PC-3 (cell line): ENCODE measurements at regions not wholly inside any gene's neighbourhood (a gene's known extent, or its start where the extent isn't known, plus 50 kb on each side); places are given as distances from the start of the nearest gene placed in this dataset.
"Not testable (repeated sequence)": the region's sequence is repeated elsewhere in the genome, so short reads cannot be mapped to it uniquely, and the experiment has no call there.

Source experiments
- ATAC-seq: fragments of 200-7000 bp; cut with Tn5 transposase; 2 replicates; pipeline ENCODE4 v1.9.1; 2020; ENCODE audit warnings: mild to moderate bottlenecking, moderate library complexity
- BruUV-seq: library from RNA; stranded (reverse); fragments of 400-500 nt; replicated peaks from 2 replicates; lab custom pipeline; 2021; lab: Mats Ljungman, UMichigan
- CTCF ChIA-PET: fragments of 300-600 bp; sonication (Branson Sonifier 250); formaldehyde crosslinking; loops from one replicate; lab custom pipeline; 2022; ENCODE audit warnings: antibody characterized with exemption; lab: Charles Lee
- POLR2A ChIA-PET: fragments of 300-600 bp; sonication (Branson Sonifier 250); formaldehyde crosslinking; loops from one replicate; lab custom pipeline; 2022; ENCODE audit warnings: antibody characterized with exemption; ENCODE audit not compliant: unreplicated experiment; lab: Charles Lee
- DNase-seq: peaks from one replicate; pipeline ENCODE4 v3.0.0-alpha.2; 2015
- H2AFZ ChIP-seq: fragments of 300-600 bp; sonication (generic); 2 replicates; pipeline ENCODE4 v1.6.0; 2016; ENCODE audit warnings: antibody characterized with exemption, low read length
- H3F3A ChIP-seq: fragments of 300-600 bp; sonication (generic); one replicate; pipeline ENCODE4 v1.6.0; 2017; ENCODE audit warnings: antibody characterized with exemption, low read length, control low read depth, mild to moderate bottlenecking; ENCODE audit not compliant: unreplicated experiment
- H3K27ac ChIP-seq: fragments of 300-600 bp; sonication (generic); 2 replicates; pipeline ENCODE4 v1.5.1; 2016; ENCODE audit warnings: mild to moderate bottlenecking, low read length
- H3K27me3 ChIP-seq: fragments of 300-600 bp; sonication (generic); 2 replicates; pipeline ENCODE4 v1.6.1; 2016; ENCODE audit warnings: low read length, mixed read lengths
- H3K36me3 ChIP-seq: fragments of 300-600 bp; sonication (generic); 2 replicates; pipeline ENCODE4 v1.6.1; 2016; ENCODE audit warnings: low read depth, mixed run types, low read length, mixed read lengths
- H3K4me1 ChIP-seq: fragments of 300-600 bp; sonication (generic); 2 replicates; pipeline ENCODE4 v1.5.1; 2016; ENCODE audit warnings: low read length; ENCODE audit not compliant: insufficient read depth
- H3K4me2 ChIP-seq: fragments of 300-600 bp; sonication (generic); 2 replicates; pipeline ENCODE4 v1.6.0; 2016; ENCODE audit warnings: low read length
- H3K4me3 ChIP-seq: fragments of 300-600 bp; sonication (generic); 2 replicates; pipeline ENCODE4 v1.5.1; 2016; ENCODE audit warnings: mild to moderate bottlenecking, low read length, mixed read lengths
- H3K79me2 ChIP-seq: fragments of 300-600 bp; sonication (generic); 2 replicates; pipeline ENCODE4 v1.6.1; 2017; ENCODE audit warnings: low read length, mixed read lengths
- H3K9ac ChIP-seq: fragments of 300-600 bp; sonication (generic); 2 replicates; pipeline ENCODE4 v1.6.0; 2016; ENCODE audit warnings: mild to moderate bottlenecking, low read length
- H3K9me2 ChIP-seq: fragments of 300-600 bp; sonication (generic); replicated peaks from 2 replicates; pipeline ENCODE4 v1.6.1; 2016; ENCODE audit warnings: mixed run types, low read length, mixed read lengths
- H3K9me3 ChIP-seq: fragments of 300-600 bp; sonication (generic); 2 replicates; pipeline ENCODE4 v1.6.1; 2016; ENCODE audit warnings: low read length, mixed read lengths
- H4K20me1 ChIP-seq: fragments of 300-600 bp; sonication (generic); 2 replicates; pipeline ENCODE4 v1.6.1; 2016; ENCODE audit warnings: low read length, mixed read lengths
- EZH2 ChIP-seq: fragments of 300-600 bp; sonication (generic); IDR thresholded peaks from one replicate; pipeline ENCODE4 v1.6.1; 2017; ENCODE audit warnings: antibody characterized with exemption, mild to moderate bottlenecking, low read length; ENCODE audit not compliant: unreplicated experiment
- EZH2phosphoT487 ChIP-seq: fragments of 300-600 bp; sonication (generic); IDR thresholded peaks from 2 replicates; pipeline ENCODE4 v1.6.1; 2018; ENCODE audit warnings: mild to moderate bottlenecking, antibody characterized with exemption, low read length, borderline replicate concordance
- intact Hi-C: fragments of 100-400 bp; cut with micrococcal nuclease; formaldehyde crosslinking; loops from 2 replicates; pipeline ENCODE4 v1.9.0; 2023
- TF ChIP-seq, protein P1 (sequence below): fragments of 300-600 bp; sonication (generic); conservative IDR thresholded peaks from 2 replicates; pipeline ENCODE4 v1.5.1; 2017; ENCODE audit warnings: antibody characterized with exemption, low read depth, mild to moderate bottlenecking, low read length

DNA sequence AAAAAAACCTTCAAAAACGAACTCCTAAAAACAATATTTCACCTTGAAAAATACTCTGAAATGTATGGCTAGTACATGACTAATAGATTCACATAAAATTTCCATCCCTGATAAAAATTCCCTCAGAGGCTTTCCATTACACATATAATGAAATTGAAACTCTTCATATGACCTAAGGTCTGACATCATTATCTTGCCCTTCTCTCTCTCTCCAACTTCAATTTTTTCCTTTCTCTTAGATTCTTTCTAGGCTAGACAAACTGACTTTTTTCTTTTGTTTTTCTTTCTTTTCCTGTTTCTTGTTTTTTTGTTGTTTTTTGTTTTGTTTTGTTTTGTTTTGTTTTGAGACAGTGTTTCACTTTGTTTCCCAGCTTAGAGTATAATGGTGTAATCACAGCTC lies 1220.5 kb downstream of the ROBO2 start:
- DNase-seq (no peak), ATAC-seq (no peak)
- intact Hi-C loops = no loop called here
- Histone ChIP-seq H3K4me3 (no peak overlapping the region), H3K36me3 (no peaks in the 10 kb centered on the region), H3F3A (no peaks in the 10 kb centered on the region), H4K20me1 (no peaks in the 10 kb centered on the region), H3K9ac (no peak overlapping the region), H3K27me3 (no peaks in the 10 kb centered on the region), H3K9me3 (no peaks in the 10 kb centered on the region), H3K79me2 (no peaks in the 10 kb centered on the region), H3K4me2 (no peak overlapping the region), H3K4me1 (peaks cover 7% of the 10 kb centered on the region; the same call in 1 of the 2 replicates), H2AFZ (no peak overlapping the region), H3K27ac (no peak overlapping the region), H3K9me2 (no peaks in the 10 kb centered on the region)
- TF ChIP-seq EZH2 (no peak), EZH2phosphoT487 (no peak)
- TF ChIP-seq, protein P1, sequence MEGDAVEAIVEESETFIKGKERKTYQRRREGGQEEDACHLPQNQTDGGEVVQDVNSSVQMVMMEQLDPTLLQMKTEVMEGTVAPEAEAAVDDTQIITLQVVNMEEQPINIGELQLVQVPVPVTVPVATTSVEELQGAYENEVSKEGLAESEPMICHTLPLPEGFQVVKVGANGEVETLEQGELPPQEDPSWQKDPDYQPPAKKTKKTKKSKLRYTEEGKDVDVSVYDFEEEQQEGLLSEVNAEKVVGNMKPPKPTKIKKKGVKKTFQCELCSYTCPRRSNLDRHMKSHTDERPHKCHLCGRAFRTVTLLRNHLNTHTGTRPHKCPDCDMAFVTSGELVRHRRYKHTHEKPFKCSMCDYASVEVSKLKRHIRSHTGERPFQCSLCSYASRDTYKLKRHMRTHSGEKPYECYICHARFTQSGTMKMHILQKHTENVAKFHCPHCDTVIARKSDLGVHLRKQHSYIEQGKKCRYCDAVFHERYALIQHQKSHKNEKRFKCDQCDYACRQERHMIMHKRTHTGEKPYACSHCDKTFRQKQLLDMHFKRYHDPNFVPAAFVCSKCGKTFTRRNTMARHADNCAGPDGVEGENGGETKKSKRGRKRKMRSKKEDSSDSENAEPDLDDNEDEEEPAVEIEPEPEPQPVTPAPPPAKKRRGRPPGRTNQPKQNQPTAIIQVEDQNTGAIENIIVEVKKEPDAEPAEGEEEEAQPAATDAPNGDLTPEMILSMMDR = no peak
- ChIA-PET CTCF (no interaction called here), POLR2A (interaction anchor here (0.6 kb wide), 1 partner anchor 49 kb away, joined by 6 read pairs; no protein-coding TSS in a partner anchor)
- no TSS peak for BruUV-seq

DNA sequence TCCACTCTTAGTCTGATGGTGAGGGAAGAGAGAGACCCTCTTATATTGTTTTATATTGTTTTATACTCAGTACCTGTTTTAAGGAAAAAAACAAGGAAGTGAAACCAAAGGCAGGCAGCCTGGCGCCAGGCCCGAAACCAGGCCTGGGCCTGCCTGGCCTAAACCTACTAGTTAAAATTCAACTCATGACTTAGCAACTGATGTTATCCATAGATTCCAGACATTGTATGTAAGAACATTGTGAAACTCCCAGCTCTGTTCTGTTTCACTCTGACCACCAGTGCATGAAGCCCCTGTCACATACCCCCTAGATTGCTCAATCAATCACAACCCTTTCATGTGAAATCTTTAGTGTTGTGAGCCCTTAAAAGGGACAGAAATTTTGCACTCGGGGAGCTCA lies 1226.7 kb downstream of the ROBO2 start:
- CTCF ChIA-PET, H3K27ac ChIP-seq, H3K36me3 ChIP-seq, H2AFZ ChIP-seq, H3K9me3 ChIP-seq, H3F3A ChIP-seq, H3K79me2 ChIP-seq, H3K4me1 ChIP-seq, H3K9me2 ChIP-seq, POLR2A ChIA-PET, H3K9ac ChIP-seq, BruUV-seq, H3K4me3 ChIP-seq, H4K20me1 ChIP-seq, H3K4me2 ChIP-seq, ATAC-seq, H3K27me3 ChIP-seq, intact Hi-C loops, DNase-seq: not testable (repeated sequence)

GRCh38 chr3:78267235-78267634 lies 1227.3 kb downstream of the ROBO2 start:
- no peaks in the 10 kb centered on the region for H3K36me3 ChIP-seq
- no peak overlapping the region for H2AFZ ChIP-seq
- H3K9ac ChIP-seq = no peak overlapping the region
- no peaks in the 10 kb centered on the region for H3K79me2 ChIP-seq
- no peaks in the 10 kb centered on the region for H3K4me1 ChIP-seq
- DNase-seq = no peak
- H3K9me3 ChIP-seq = no peaks in the 10 kb centered on the region
- intact Hi-C loops = no loop called here
- ChIA-PET CTCF (no interaction called here), POLR2A (no interaction called here)
- no peaks in the 10 kb centered on the region for H4K20me1 ChIP-seq
- H3F3A ChIP-seq = no peaks in the 10 kb centered on the region
- no peak overlapping the region for H3K4me2 ChIP-seq
- TF ChIP-seq EZH2 (no peak), EZH2phosphoT487 (no peak)
- TF ChIP-seq, protein P1 = no peak
- H3K27ac ChIP-seq = no peak overlapping the region
- H3K9me2 ChIP-seq = no peaks in the 10 kb centered on the region
- H3K27me3 ChIP-seq = no peaks in the 10 kb centered on the region
- no peak for ATAC-seq
- BruUV-seq = no TSS peak
- H3K4me3 ChIP-seq = no peak overlapping the region
